ENCODE measurements at regions not wholly inside any gene's neighbourhood (a gene's known extent, or its start where the extent isn't known, plus 50 kb on each side); places are given as distances from the start of the nearest gene placed in this dataset.

GRCh38 chr2:133721118-133721517 is 152.9 kb upstream of the NCKAP5 start:
- intact Hi-C loops (cut with DNase I), result no loop called here
- no peaks in the 10 kb centered on the region for H3K9me3 ChIP-seq
- TF ChIP-seq CTCF (IDR thresholded peaks at IDR 0.05), result no peak
- no peak overlapping the region for H3K4me3 ChIP-seq
- H3K27ac ChIP-seq, result no peak overlapping the region
- no peaks in the 10 kb centered on the region for H3K36me3 ChIP-seq
- DNase-seq (no peak), ATAC-seq (no peak)
- no peaks in the 10 kb centered on the region for H3K27me3 ChIP-seq
- H3K4me1 ChIP-seq, result no peaks in the 10 kb centered on the region

DNA sequence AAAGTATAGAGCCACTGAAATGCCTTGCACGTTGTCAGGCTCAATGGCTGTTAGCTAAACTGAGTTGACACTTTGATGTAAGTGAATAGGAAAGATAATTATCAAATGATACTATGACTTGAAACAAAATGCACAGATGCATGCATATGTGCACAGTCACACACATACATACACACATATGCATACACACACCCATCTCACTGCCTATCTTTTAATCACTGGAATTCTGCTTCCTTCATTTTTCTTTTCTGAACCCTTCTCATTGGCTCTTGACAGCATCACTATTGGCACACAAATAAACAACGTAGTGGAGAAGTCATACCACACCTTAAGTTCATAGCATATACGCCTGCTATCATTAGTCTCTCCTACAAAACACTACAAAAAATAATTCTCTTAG is 154.9 kb upstream of the NCKAP5 start:
- Histone ChIP-seq H3K4me3 (no peak overlapping the region), H3K9me3 (no peaks in the 10 kb centered on the region), H3K4me1 (no peaks in the 10 kb centered on the region), H3K27ac (no peak overlapping the region), H3K36me3 (no peaks in the 10 kb centered on the region), H3K27me3 (no peaks in the 10 kb centered on the region)
- ATAC-seq, result no peak
- intact Hi-C loops (cut with DNase I), result no loop called here
- TF ChIP-seq CTCF (IDR thresholded peaks at IDR 0.05), result no peak
- no peak for DNase-seq

GRCh38 chr2:133726973-133727372 is 158.7 kb upstream of the NCKAP5 start:
- DNase-seq (no peak), ATAC-seq (no peak)

GRCh38 chr2:133732059-133732458 is 163.8 kb upstream of the NCKAP5 start:
- DNase-seq (no peak), ATAC-seq (no peak)
- no peak overlapping the region for H3K27ac ChIP-seq
- intact Hi-C loops (cut with DNase I), result no loop called here
- H3K4me1 ChIP-seq, result no peaks in the 10 kb centered on the region
- no peak for TF ChIP-seq CTCF (IDR thresholded peaks at IDR 0.05)
- H3K36me3 ChIP-seq, result no peaks in the 10 kb centered on the region
- H3K27me3 ChIP-seq, result no peaks in the 10 kb centered on the region
- H3K9me3 ChIP-seq, result no peaks in the 10 kb centered on the region
- no peak overlapping the region for H3K4me3 ChIP-seq

More at GRCh38 chr2:133726973-133727372, 158.7 kb upstream of the NCKAP5 start:
- H3K27me3 ChIP-seq, result no peaks in the 10 kb centered on the region
- intact Hi-C loops (cut with DNase I), result no loop called here
- peak overlapping the region; percentile 44 for H3K27ac ChIP-seq
- H3K4me1 ChIP-seq, result no peaks in the 10 kb centered on the region
- no peak for TF ChIP-seq CTCF (IDR thresholded peaks at IDR 0.05)
- H3K9me3 ChIP-seq, result no peaks in the 10 kb centered on the region
- peak overlapping the region; percentile 12 for H3K4me3 ChIP-seq
- no peaks in the 10 kb centered on the region for H3K36me3 ChIP-seq

- no peak overlapping the region for H3K4me3 ChIP-seq
- no peak overlapping the region for H3K27ac ChIP-seq
- H3K9me3 ChIP-seq, result no peaks in the 10 kb centered on the region
- no peaks in the 10 kb centered on the region for H3K4me1 ChIP-seq
- intact Hi-C loops (cut with DNase I), result no loop called here
- DNase-seq (no peak), ATAC-seq (no peak)
- no peaks in the 10 kb centered on the region for H3K27me3 ChIP-seq
- no peaks in the 10 kb centered on the region for H3K36me3 ChIP-seq
- no peak for TF ChIP-seq CTCF (IDR thresholded peaks at IDR 0.05)
Measured at GRCh38 chr2:133732982-133733900, 165.0 kb upstream of the NCKAP5 start.
